LoVo (cell line): ENCODE measurements at regions not wholly inside any gene's neighbourhood (a gene's known extent, or its start where the extent isn't known, plus 50 kb on each side); places are given as distances from the start of the nearest gene placed in this dataset.
"Not testable (repeated sequence)": the region's sequence is repeated elsewhere in the genome, so short reads cannot be mapped to it uniquely, and the experiment has no call there.

Experiments used
- DNase-seq: peaks from one replicate; pipeline ENCODE4 v3.0.0-alpha.2; 2016; ENCODE audit warnings: low spot score

DNA sequence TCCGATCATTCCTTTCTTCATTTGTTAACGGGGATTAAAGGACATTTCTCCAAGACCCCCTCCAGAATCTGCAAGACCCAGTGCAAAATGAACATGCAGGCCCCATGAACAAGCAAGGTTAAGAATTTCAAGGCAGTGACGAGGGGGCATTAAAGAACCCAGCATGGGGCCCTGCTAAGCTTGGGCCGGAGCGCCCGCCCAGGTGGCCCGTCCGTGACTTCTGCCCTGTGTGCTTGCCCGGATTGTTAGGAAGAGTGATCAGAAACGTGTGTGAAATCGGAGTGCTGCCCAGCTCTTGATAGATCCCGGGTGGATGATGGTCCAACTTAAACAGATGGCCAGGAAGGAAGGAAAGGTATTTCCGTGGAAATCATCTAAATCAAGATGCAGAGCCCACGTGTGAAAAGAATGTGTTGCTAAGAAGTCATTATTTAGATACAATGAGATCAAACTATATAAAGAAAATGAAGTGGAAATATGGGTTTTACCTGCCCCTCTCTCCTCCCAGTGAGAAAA lies 213.6 kb downstream of the KLF6 start:
- DNase-seq, result no peak

DNA sequence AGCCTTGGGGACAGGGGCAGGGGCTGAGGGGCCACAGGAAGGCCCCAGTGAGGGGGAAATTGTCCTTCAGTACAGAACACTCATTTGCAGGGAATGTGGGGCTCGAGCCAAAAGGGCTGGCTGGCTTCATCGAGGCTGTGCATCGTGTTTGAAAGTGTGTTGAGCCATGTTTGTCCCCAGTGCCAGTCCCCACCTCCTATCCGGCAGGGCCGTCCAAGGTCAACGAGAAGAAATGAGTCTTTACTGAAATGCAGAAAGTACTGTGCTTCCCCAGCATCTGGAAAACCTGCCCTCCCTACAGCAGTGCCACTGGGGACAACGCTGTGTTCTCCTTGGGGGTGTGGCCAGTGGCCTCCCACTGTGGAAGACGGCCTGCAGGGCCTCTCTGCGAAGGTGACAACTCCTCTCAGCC lies 214.1 kb downstream of the KLF6 start:
- DNase-seq, result no peak

DNA sequence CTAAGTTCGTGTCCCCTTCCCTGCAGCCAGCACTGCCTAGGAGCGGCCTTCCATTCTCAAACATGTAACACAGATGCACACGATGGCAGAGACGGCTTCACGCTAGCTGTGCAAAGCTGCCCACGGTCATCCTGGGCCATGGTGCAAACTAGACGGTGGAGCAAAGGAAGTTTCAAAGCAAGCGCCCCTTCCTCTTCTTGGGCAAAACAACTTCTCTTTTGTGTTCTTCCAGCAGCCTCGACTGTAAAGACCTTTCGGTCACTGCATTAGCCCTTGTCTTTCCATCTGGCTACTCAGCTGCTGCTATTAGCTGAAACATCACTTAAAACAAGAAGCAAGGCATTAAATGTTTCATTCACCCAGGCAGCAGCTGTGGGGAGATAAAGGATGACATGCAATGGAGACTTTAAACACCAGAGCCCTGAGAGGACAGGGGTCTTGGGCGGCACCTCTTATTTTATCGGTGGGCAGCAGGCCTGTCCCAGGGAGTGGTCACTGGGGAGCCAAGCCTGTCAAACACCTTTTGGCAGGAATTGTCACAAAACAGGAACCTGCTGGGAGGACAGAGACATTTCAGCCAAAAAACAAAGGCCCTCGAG lies 214.8 kb downstream of the KLF6 start:
- DNase-seq, result no peak

DNA sequence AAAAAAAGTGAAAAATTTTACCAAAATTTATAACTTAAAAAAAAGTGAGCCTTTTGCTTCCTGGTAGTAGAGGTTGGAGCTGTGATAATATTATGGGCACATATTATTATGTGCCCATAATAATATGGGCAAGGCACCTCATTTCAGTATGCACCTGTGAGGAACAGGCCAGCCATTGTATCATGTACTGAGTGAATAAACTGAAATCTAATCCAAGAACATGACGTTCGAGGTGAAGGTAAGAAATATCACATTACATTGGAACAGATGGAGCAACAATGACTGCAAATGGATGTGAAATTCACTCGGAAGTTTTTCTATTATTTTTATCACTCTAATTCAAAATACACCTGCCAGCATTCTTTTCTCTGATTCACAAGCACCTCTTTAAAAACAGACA lies 216.0 kb downstream of the KLF6 start:
- DNase-seq, result no peak

DNA sequence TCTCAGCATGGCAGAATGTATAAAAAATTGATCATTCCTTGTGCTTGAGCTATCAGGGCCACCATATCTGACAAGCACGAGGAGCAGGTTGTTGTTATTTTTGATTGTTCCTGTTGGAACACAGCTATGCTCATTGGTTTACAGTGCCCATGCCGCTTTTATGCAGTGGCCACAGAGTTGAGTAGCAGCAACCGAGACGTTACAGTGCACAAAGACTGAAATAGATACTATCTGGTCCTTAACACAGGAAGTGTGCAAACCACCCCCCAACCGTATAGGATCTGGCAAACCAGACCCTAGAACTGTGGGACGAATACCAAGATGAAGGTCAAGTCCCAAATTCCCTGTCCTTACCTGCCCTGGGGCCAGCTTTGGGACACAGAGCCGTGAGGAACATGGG lies 216.6 kb downstream of the KLF6 start:
- no peak for DNase-seq

DNA sequence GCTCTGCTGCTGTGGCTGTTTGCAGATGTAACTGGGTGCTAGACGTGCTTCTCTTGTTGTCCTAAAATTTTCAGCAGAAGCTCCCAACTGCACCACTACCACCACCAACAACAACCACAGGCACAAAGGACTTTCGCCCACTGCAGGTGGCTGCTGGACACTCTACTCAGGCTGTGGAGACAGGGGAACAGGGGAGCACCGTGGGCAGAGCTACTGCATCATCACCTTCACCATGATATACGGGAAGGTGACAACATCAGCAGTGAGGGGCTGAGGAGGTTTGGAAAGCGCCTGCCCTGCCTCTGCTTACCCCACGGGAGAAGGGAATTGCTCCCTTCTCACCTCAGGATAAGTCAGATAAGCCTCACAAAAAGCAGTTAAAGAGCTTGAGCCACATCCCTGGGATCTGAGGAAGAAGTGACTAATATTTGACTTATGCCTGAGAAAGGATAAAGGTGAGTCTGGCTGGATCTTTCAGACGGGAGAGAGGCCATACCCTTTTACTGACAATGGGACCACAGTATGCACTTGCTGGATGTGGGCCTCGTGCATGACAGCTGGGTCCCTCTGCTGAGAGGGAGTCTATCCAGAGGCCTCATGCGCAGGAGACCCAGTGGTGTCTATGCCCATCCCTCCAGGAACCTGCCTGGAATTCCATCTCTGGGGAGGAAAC lies 217.6 kb downstream of the KLF6 start:
- no peak for DNase-seq

DNA sequence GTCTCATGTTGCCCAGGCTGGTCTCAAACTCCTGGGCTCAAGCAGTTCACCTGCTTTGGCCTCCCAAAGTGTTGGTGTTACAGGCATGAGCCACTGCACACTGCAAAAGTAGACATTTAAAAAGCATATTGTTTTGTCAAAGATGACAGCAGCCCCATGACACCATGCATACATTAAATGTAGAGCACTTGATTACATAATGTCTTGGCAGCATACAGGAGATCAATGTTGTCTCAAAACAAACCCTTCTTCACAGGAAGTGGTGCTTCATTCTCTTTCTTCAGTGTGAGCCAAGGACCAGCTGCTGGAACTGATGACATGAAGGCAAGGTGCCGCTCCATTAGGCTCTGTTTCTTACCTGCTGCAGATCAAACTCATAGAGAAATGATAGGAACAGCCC lies 218.4 kb downstream of the KLF6 start:
- DNase-seq, result no peak

DNA sequence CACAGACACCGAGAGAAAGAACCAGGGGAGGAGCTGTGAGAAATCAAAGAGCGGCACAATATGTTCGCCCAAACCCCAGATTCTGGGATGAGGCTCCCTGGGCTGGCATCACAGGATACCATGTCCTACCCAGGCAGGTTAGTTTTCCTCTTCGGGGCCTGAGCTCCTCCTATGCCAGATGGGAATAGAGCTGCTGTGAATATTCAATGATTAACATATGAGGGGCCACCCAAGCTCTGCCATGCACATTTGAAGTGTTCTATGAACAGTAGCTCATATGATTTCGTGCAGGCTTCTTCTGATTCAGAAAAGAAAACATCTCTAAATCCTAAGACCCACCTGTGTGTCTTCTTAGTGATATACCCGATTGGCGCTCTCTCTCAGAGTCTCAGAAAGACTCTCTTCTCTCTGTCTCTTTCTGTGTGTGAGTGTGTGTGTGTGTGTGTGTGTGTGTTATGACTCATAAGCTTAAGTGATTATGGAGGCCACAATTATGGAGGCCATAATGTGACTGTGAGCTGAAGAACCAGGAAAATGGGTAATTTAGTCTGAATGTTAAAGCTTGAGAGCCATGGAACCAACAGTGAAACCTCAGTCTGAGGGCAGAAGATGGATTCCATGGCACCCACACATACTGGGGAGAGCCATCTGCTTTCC lies 220.5 kb downstream of the KLF6 start:
- no peak for DNase-seq

DNA sequence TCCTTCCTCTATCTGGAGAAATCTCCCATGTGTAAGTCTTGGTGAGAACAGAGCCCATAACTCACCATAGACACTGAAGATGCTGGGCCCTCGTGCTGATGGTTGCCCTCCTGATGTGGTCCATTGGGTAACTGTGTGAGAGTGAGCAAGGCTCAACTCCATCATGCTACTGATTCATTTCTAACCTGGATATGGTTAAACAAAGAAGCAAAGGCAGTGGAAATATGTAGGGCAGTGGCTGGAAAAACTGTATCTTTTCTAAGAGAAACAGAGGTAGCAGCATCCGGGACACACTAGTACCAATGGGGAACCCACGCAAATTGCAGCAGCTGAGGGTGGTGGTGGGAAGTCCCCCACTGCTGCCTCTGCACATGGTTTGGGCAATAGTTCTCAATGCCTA lies 221.7 kb downstream of the KLF6 start:
- no peak for DNase-seq

DNA sequence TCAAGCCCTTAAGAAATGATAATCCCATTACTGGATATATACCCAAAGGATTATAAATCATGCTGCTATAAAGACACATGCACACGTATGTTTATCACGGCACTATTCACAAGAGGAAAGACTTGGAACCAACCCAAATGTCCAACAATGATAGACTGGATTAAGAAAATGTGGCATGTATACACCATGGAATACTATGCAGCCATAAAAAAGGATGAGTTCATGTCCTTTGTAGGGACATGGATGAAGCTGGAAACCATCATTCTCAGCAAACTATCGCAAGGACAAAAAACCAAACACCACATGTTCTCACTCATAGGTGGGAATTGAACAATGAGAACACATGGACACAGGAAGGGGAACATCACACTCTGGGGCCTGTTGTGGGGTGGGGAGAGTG lies 224.4 kb downstream of the KLF6 start:
- not testable (repeated sequence) for DNase-seq

DNA sequence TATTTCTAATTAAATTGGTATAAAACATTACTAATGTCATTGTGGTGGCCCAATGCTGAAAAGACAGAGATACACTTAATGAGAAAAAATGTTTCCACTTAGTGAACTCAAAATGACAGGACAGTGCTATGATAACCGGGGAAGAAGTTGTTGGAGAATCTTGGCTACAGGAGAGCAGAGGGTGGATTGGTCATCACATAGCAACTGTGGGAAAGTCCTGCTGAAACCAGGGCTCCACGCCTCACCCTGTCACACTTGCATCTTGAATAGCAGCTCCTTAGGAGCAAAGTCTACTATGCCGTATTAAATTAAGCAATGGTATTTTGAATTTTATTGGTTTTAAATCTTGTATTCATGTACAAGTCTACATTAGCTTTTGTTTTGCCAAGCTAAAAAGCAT lies 225.5 kb downstream of the KLF6 start:
- no peak for DNase-seq

DNA sequence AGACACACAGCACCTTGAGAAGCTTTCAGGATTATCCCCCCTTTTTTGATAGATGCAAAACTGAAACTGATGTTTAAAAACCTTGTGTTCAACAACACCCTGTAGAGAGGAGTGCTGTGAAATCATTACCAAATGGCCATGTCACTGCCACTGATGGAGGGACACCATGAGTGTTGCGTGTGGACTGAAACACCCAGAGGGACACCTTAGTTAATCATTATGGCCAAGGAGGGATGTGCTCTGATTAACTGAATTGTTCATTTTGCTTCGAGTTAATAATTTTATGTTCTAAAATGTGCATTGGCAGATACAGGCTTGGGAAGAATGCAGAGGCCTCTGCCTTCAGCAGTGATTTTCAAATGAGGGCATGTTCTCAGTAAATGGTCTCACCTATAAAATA lies 226.0 kb downstream of the KLF6 start:
- no peak for DNase-seq

DNA sequence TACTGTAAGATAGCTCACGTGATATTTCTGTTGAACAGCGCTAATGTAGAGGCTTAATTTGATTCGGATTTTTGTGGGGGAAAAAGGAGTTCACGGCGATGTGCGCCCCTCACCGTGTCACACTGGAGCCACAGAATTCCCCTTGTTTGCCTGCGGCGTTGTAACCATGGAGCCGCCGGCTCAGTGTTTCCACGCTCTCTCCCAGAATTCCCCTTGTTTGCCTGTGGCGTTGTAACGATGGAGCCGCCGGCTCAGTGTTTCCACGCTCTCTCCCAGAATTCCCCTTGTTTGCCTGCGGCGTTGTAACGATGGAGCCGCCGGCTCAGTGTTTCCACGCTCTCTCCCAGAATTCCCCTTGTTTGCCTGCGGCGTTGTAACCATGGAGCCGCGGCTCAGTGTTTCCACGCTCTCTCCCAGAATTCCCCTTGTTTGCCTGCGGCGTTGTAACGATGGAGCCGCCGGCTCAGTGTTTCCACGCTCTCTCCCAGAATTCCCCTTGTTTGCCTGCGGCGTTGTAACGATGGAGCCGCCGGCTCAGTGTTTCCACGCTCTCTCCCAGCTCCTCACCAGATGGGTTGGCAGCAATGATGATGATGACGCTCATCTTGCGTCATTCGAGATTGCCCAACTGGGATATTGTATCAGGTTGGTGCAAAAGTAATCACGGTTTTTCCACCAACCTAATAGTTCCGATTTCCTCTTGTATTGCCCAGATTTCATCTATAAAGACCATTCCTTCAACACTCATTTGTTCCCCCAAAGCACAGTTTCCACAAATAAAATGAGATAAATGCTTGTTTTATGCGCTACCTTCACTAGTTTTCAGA lies 228.6 kb downstream of the KLF6 start:
- not testable (repeated sequence) for DNase-seq

DNA sequence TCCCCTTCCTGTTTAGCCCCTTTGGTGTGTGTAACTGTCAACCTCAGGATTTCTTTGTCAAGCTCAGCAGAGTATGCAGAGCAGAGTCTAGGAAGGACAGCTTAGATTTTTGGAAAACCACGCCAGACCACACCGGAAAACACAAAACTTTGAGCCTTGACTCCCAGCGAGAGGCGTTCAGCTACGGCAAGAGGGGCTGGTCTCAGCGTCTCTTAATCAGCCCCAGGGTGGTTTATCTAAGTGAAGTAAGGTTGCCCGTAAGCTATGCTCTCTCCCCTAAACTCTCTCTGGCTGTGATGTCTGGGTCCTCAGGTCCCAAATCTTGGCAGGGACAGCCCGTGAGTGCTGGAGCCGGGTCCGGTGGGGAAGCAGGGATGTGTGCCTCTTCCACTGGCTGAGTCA lies 230.9 kb downstream of the KLF6 start:
- no peak for DNase-seq

DNA sequence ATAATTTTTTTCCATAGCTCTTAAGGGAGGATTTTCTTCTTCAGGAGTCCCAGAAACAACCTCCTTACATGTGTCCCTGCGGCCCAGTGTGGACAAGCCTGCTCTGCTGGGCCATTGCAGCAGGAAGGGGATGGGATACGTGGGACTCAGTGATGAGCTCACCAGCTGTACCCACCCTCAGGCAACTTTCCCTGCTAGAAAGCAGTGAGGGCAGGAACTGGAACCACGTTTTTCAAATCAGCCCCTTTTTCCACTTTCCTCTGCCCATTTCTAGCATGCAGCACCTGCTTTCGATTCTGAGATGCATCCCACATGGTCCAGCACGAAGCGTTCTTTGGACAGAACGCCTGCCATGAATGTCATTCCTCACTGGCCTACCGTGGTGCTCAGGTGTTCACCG lies 232.7 kb downstream of the KLF6 start:
- no peak for DNase-seq

DNA sequence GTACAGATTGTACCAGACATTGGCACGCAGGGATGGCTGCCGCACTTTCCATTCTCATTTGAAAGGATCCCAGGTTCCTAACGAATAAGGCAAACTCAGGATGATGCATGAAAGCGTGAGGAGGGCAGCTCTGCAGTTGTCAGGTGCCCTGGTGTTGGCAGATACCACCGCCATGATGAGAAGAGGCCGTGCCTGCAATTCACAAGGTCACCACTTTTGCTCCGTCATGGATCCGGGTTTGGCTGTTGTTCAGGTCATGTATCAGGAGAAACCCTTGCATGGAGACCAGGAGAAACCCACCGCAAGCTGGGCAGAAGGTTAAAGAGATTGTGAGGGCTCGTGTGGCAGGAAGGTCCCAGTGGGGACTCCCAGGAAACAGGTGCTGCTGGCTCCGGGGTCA lies 233.2 kb downstream of the KLF6 start:
- DNase-seq, result no peak

DNA sequence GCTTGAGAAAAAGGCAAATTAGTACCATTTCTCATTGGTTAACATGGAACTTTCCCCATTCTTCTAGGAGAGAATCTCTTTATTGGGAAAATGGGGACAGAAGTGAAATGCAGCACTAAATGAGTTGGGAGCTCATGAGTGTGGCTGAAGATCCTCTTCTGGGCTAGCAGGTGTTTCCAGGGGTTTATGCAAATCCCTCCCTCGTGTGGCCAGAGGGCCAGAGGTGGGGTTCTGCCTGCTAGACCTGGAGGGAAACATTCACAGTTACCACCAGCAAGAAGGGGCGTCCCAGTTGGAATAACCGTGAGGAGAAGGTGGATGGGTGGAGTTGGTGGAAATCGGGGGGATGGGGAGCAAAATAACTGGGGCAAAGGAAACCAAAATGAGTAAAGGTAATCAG lies 235.9 kb downstream of the KLF6 start:
- DNase-seq, result no peak

DNA sequence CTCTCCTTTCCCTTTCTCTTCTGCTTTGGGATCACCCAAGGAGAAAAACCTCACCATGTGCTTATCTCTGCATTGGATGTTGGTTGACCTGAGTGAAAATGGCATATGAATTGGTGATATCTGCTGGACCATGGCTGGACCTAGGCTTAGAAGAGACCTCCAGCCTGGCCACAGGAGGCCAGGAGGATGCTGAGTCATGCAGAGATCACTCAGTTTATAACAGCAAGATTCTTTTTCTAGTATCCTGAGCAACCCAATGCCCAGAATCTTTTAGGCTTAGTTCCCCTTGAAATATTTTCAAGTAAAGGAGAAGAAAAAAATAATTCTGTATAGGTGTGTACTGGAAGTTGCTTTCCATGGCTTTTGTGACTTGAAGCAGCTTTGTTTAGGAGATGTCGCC lies 236.3 kb downstream of the KLF6 start:
- no peak for DNase-seq

DNA sequence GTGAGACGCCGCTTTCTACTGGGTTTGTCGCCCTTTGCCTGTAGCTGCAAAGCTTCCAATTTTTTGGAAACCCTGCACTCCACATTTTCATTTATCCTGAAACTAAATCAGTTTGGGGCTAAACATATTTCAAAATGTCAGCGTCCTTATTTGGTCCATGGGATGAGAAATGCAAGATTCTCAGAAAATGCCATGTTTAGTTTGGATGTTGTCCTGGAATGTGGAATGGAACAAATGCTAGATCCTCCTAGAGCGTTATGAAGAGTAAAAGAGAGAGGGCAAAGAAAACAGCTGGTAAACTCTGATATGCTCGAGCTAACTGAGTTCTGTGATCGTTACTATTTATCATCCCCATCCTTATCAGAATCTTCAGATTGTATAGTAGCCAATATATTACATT lies 236.9 kb downstream of the KLF6 start:
- DNase-seq, result no peak

DNA sequence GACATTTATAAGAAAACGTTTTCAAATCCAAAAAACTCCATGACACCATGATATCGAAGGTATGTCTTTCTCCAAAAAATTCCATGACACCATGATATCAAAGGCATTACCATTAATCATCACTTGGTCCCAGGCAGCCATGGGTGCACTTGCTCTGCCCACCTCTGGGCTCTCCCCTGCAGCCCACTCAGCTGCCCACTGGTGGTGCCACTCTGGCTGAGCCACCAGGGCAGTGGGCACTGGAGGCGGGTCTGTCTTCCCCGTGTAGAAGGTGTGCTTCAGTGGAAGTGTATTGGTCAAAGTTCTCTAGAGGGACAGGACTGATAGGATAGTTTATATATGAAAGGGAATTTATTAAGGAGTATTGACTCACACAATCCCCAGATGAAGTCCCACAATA lies 240.4 kb downstream of the KLF6 start:
- DNase-seq, result no peak

DNA sequence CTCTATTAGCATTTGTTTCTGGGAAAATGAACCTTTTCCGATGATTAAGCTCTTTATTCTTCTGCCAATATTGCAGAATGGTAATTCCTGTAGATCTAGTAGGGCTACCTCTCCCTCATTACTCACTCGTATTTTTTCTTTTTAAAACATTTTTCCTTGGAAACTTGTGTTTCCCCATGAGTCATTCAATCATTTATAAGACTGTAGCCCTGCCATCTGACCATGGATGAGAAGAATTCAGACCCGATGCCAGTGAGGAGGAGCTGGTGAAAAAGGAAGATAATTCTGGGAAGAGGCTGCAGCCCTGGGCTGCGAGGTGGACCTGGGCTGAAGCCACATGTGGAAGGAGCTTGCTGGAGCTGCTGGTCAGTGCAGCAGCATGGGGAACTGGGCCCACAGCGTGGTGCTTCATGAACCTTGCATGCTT lies 242.8 kb downstream of the KLF6 start:
- no peak for DNase-seq

DNA sequence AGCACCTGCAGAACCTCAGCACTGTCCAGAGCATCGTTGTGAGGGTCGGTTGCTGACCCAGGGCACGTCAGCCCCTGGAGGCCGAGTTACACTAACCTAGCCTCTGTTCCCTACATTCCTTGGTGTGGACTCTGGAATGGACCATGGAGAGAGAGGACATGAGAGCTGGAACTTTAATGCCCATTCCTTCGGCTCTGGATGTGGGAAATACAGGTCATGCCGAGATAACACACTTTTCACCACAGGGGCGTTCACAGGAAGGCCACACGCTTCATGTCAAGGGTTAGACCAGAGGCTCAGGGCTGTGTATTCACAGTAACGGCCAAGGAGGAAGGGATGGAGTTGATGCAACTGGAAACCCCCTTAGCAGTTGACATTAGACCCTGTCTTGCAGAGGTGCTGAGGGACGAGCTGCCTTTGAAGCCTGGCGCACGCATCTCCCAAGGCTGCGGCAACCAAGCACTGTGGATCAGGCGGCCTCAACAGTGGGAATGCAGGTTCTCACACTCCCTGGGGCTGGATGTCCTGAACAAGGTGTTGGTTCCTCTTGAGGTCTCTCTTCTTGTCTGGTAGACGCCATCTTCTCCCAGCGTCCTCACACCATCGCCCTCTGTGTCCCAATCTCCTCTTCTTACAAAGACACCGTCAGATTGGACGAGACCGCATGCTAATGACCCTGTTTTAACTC lies 245.2 kb downstream of the KLF6 start:
- DNase-seq, result no peak
